OCI-LY3 (cell line): ENCODE measurements at regions not wholly inside any gene's neighbourhood (a gene's known extent, or its start where the extent isn't known, plus 50 kb on each side); places are given as distances from the start of the nearest gene placed in this dataset.

Source experiments
- H2AFZ ChIP-seq: fragments of 200-600, 300-600 bp; shearing (Covaris generic); 2 replicates; pipeline ENCODE4 v1.6.0; 2014; ENCODE audit warnings: antibody characterized with exemption, low read depth, low read length
- H3K27ac ChIP-seq: fragments of 200-600, 300-600 bp; sonication (generic); 2 replicates; pipeline ENCODE4 v1.5.1; 2014; ENCODE audit warnings: mild to moderate bottlenecking, low read length, moderate library complexity, mixed read lengths
- H3K27me3 ChIP-seq: fragments of 200-600, 300-600 bp; sonication (generic); 2 replicates; pipeline ENCODE4 v1.6.1; 2014; ENCODE audit warnings: low read depth, low read length, mixed read lengths
- H3K36me3 ChIP-seq: fragments of 200-600, 300-600 bp; sonication (generic); replicated peaks from 2 replicates; pipeline ENCODE3; 2014; ENCODE audit warnings: low read depth, low read length, mixed read lengths
- H3K4me1 ChIP-seq: fragments of 300-600, 200-600 bp; sonication (generic); 2 replicates; pipeline ENCODE4 v1.6.1; 2014; ENCODE audit warnings: low read length, mixed read lengths
- H3K4me2 ChIP-seq: fragments of 200-600, 300-600 bp; sonication (generic); 2 replicates; pipeline ENCODE4 v1.6.1; 2014; ENCODE audit warnings: low read length, mixed read lengths
- H3K4me3 ChIP-seq: fragments of 300-600, 200-600 bp; sonication (generic); 2 replicates; pipeline ENCODE4 v1.5.1; 2014; ENCODE audit warnings: antibody characterized with exemption, mild to moderate bottlenecking, low read length, moderate library complexity
- H3K79me2 ChIP-seq: fragments of 300-600, 200-600 bp; shearing (Covaris generic); 2 replicates; pipeline ENCODE4 v1.6.1; 2014; ENCODE audit warnings: mild to moderate bottlenecking, low read length, mixed read lengths
- H3K9ac ChIP-seq: fragments of 300-600, 200-600 bp; shearing (Covaris generic); 2 replicates; pipeline ENCODE4 v1.6.0; 2014; ENCODE audit warnings: mild to moderate bottlenecking, low read length, moderate library complexity
- H3K9me3 ChIP-seq: fragments of 200-600, 300-600 bp; shearing (Covaris generic); 2 replicates; pipeline ENCODE4 v1.6.1; 2014; ENCODE audit warnings: low read length, mixed read lengths; ENCODE audit not compliant: insufficient read depth
- H4K20me1 ChIP-seq: fragments of 200-600, 300-600 bp; sonication (generic); 2 replicates; pipeline ENCODE4 v1.6.1; 2016; ENCODE audit warnings: low read length, mixed read lengths; ENCODE audit not compliant: insufficient read depth
- CTCF ChIP-seq: fragments of 200-600, 300-600 bp; sonication (generic); IDR thresholded peaks from 2 replicates; pipeline ENCODE4 v1.5.1; 2014; ENCODE audit warnings: antibody characterized with exemption, low read length, low read depth
- EZH2phosphoT487 ChIP-seq: fragments of 200-600 bp; shearing (Covaris generic); IDR thresholded peaks from 2 replicates; pipeline ENCODE4 v1.6.1; 2018; ENCODE audit warnings: antibody characterized with exemption, mixed run types, low read depth

GRCh38 chr6:48994811-48995210 lies 468.2 kb downstream of the MMUT start:
- peak overlapping the region; percentile 58; the same call in 1 of the 2 replicates for H3K4me2 ChIP-seq
- H3K36me3 ChIP-seq = peaks cover 7% of the 10 kb centered on the region
- H3K9ac ChIP-seq = no peak overlapping the region
- H4K20me1 ChIP-seq = no peaks in the 10 kb centered on the region
- no peak overlapping the region for H3K27ac ChIP-seq
- peaks cover 2% of the 10 kb centered on the region for H3K9me3 ChIP-seq
- peaks cover 29% of the 10 kb centered on the region for H3K4me1 ChIP-seq
- TF ChIP-seq CTCF = peak; percentile 24
- no peak for TF ChIP-seq EZH2phosphoT487
- peak overlapping the region; percentile 1; the same call in 1 of the 2 replicates for H2AFZ ChIP-seq
- H3K4me3 ChIP-seq = no peak overlapping the region
- H3K79me2 ChIP-seq = no peaks in the 10 kb centered on the region
- H3K27me3 ChIP-seq = no peaks in the 10 kb centered on the region

- Histone ChIP-seq H3K4me2 (no peak overlapping the region), H3K4me3 (no peak overlapping the region), H2AFZ (no peak overlapping the region)
Observed at GRCh38 chr6:48990739-48991138, 472.3 kb downstream of the MMUT start.

GRCh38 chr6:48986845-48987244 lies 476.2 kb downstream of the MMUT start:
- Histone ChIP-seq H3K27ac (no peak overlapping the region), H3K9me3 (peaks cover 13% of the 10 kb centered on the region), H2AFZ (no peak overlapping the region), H4K20me1 (no peaks in the 10 kb centered on the region), H3K9ac (no peak overlapping the region), H3K27me3 (no peaks in the 10 kb centered on the region), H3K79me2 (no peaks in the 10 kb centered on the region), H3K36me3 (peaks cover 4% of the 10 kb centered on the region), H3K4me1 (no peaks in the 10 kb centered on the region), H3K4me2 (no peak overlapping the region), H3K4me3 (no peak overlapping the region)
- no peak for TF ChIP-seq EZH2phosphoT487
- no peak for TF ChIP-seq CTCF

More at GRCh38 chr6:48990739-48991138, 472.3 kb downstream of the MMUT start:
- peaks cover 13% of the 10 kb centered on the region for H3K9me3 ChIP-seq
- peaks cover 7% of the 10 kb centered on the region for H3K36me3 ChIP-seq
- H3K9ac ChIP-seq = no peak overlapping the region
- no peak overlapping the region for H3K27ac ChIP-seq
- H3K27me3 ChIP-seq = no peaks in the 10 kb centered on the region
- H3K79me2 ChIP-seq = no peaks in the 10 kb centered on the region
- peaks cover 12% of the 10 kb centered on the region for H3K4me1 ChIP-seq
- TF ChIP-seq CTCF (no peak), EZH2phosphoT487 (no peak)
- no peaks in the 10 kb centered on the region for H4K20me1 ChIP-seq

- H3K4me1 ChIP-seq = no peaks in the 10 kb centered on the region
- no peak overlapping the region for H3K4me2 ChIP-seq
- TF ChIP-seq CTCF = no peak
- no peak for TF ChIP-seq EZH2phosphoT487
- no peak overlapping the region for H3K27ac ChIP-seq
- peaks cover 4% of the 10 kb centered on the region for H3K36me3 ChIP-seq
- no peak overlapping the region for H2AFZ ChIP-seq
- no peak overlapping the region for H3K4me3 ChIP-seq
- no peak overlapping the region for H3K9ac ChIP-seq
- no peaks in the 10 kb centered on the region for H4K20me1 ChIP-seq
- H3K79me2 ChIP-seq = no peaks in the 10 kb centered on the region
- H3K9me3 ChIP-seq = peaks cover 13% of the 10 kb centered on the region
- H3K27me3 ChIP-seq = no peaks in the 10 kb centered on the region
Observed at GRCh38 chr6:48986105-48986504, 476.9 kb downstream of the MMUT start.
